Bone marrow (tissue), 2 donors: ENCODE measurements at regions not wholly inside any gene's neighbourhood (a gene's known extent, or its start where the extent isn't known, plus 50 kb on each side); places are given as distances from the start of the nearest gene placed in this dataset.
"Not testable (repeated sequence)": the region's sequence is repeated elsewhere in the genome, so short reads cannot be mapped to it uniquely, and the experiment has no call there.

Source experiments
- DNase-seq, 2 donors: peaks; one replicate each; lab custom pipeline; 2025; lab: John Stamatoyannopoulos, UW

DNA sequence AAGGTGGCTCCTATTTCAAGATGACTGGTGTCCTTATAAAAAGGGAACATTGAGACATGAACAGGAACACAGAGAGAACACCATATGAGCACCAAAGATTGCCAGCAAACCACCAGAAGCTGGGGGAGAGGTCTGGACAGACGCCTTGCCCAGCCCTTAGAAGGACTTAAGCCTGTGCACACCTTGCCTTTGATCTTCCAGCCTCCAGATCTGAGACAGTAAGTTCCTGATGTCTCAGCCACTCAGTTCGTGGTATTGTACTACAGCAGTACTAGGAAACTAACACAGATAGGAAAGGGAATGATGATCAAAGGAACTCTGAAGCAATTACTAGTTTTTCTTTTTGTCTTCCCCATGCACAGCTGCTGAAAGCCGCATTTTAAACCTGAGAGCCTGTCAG is 137.3 kb upstream of the FHL2 start:
- DNase-seq, result no peak

DNA sequence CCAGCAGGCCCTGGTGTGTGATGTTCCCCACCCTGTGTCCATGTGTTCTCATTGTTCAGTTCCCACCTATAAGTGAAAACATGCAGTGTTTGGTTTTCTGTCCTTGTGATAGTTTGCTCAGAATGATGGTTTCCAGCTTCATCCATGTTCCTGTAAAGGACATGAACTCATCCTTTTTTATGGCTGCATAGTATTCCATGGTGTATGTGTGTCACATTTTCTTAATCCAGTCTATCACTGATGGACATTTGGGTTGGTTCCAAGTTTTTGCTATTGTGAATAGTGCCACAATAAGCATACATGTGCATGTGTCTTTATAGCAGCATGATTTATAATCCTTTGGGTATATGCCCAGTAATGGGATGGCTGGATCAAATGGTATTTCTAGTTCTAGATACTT is 130.4 kb upstream of the FHL2 start:
- DNase-seq, result not testable (repeated sequence)

DNA sequence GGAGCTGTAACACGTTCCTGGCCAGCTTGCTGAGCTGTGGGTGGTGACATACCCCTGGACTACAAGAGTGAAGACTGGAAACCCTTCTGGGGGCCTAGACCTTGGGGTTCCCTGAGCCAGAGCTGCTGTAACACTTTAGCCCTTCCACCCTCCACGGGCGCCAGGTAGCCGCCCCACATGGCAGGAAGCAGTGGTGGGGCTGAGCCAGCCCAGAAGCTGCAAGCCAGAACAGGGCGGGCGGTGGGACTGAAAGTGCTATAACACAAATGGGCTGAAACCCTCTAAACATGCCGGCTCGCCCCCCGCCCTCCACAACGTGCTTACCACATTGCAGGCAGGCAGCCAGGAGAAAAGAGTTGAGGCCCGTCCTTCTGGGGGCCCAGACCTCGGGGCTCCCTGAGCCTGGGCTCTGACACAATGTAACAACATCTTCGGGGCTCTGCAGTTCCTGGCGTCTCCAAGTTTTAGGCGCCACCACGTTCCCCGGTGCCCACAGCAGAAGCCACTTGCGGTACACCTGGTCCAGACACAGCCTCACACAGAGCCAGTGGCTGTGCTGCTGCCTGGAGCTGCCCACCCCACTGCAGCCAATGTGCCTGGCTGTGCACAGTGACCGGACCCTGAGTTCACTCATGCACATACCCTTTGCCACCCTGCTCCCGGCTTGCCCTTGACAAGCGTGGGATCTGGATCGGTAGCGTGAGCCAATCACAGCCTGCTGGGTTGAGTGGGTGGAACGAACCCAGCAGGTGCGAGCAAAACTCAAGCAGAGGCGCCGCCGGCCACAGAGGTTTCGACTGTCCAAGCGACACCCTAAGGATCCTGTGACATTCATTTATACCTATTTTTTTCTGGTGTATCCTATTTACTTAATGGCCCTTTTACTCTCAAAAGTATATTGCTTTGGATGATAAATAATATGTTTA is 127.4 kb upstream of the FHL2 start:
- no peak for DNase-seq

DNA sequence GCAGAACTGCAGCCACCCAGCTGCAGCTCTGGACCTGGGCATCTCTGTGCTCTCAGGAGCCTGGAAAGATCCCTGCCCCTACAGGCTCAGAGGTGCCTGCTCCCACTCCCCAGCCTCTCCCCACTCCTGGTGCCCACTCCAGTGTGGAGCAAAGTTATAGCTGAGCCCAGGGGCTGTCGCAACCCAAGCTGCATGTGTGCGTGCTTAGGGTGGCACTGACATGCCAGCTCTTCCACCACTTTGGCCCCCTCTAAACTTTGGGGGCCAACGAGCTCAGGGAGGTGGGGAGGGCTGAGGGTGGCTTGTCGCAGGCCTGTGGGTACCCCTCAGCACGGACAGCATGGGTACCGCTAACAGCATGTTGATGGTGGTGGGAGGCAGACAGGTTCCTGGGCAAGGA is 126.3 kb upstream of the FHL2 start:
- DNase-seq, result no peak

GRCh38 chr2:105522645-105523044 is 123.8 kb upstream of the FHL2 start:
- no peak for DNase-seq

- DNase-seq, result no peak
Observed at GRCh38 chr2:105521616-105522015, 122.8 kb upstream of the FHL2 start.

GRCh38 chr2:105521176-105521575 is 122.3 kb upstream of the FHL2 start:
- DNase-seq, result no peak

GRCh38 chr2:105519516-105519915 is 120.7 kb upstream of the FHL2 start:
- DNase-seq, result no peak

GRCh38 chr2:105518897-105519296 is 120.0 kb upstream of the FHL2 start:
- DNase-seq, result no peak

GRCh38 chr2:105517814-105518705 is 119.2 kb upstream of the FHL2 start:
- no peak for DNase-seq

DNA sequence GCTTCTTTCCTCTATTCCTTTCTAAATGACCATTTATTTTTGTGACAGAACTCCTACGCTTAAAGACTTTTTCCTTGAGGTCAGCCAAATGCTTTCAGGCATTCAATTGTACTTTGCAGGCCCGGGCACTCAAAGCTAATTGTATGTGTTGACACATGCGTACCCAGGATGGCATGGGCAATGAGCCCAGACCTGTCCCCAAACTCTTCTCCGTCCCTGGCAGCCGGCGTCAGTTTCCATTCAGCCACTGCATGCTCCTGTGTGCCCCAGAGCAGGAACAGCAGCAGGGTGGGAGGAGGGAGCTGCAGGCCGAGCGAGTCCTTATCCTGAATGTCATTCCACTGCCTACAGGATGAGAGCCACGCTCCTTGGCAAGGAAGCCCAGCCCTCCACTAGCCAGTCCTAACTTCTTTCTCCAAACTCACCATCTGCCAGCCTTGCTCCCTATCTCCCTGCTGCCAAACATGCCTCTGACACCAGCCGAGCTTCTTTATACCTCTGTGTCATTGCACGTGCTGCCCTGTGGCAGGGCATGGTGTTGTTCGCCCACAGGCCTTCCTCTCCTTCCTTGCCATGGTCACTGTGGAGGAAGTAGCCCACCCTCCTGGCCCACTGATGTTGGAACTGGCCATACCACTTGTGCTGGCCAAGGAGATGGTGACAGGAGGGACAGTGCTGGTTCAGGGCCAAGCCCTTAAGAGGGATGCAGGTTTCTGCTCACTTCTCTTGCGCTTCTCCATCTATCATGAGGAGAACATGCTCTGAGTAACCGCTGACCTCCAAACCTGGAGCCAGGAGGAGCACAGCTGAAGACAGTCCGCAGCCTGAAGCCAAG is 116.9 kb upstream of the FHL2 start:
- DNase-seq, result no peak

DNA sequence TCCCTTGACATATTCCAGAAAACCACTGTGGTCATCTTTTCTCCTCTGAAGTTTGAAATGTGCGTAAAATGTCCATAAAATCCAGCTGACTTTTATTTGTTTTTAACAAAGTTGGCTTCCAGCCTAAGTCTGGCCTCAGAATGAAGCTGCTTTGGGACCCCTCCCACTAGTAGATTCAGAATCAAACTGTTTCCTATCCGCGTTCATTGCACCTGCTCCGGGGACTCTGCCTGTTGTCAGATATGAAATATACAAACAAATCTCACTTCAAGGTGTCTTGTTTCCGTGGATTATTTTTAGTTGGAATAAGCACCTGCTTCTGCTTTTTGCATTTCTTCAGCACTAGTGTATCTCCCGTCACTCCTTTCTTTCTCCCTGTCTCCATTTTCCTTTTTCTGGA is 115.7 kb upstream of the FHL2 start:
- DNase-seq, result no peak

GRCh38 chr2:105510761-105511528 is 112.1 kb upstream of the FHL2 start:
- DNase-seq, result no peak

- DNase-seq, result no peak
Observed at GRCh38 chr2:105509269-105510086, 110.6 kb upstream of the FHL2 start.

DNA sequence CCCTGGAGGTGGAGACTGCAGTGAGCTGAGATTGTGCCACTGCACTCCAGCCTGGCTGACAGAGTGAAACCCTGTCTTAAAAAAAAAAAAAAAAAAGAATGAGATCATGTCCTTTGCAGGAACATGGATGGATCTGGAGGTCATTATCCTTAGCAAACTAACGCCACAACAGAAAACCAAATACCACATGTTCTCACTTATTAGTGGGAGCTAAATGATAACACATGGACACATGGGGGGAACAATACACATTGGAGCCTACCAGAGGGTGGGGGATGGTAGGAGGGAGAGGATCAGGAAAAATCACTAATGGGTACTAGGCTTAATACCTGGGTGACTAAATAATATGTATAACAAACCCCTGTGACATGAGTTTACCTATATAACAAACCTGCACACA is 108.0 kb upstream of the FHL2 start:
- not testable (repeated sequence) for DNase-seq

DNA sequence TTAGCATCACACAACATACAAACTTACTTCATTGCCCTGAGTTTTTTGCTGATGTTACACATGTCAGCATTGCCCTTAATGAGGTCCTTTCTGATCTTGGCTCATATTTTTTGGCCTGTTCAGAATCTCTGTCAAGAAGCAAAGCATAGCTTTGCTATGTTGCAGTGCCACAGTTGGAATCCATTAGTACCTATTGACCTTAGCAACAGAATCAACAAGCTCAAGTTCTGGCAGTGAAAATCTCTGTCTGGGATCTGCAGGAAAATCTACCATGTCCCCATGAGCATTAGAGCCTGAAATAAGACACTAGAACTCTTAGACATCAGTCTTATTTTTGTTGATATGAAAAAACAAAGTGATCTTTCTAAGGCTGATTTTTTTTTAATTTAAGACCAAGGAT is 105.6 kb upstream of the FHL2 start:
- DNase-seq, result no peak

GRCh38 chr2:105502625-105503334 is 103.9 kb upstream of the FHL2 start:
- no peak for DNase-seq

DNA sequence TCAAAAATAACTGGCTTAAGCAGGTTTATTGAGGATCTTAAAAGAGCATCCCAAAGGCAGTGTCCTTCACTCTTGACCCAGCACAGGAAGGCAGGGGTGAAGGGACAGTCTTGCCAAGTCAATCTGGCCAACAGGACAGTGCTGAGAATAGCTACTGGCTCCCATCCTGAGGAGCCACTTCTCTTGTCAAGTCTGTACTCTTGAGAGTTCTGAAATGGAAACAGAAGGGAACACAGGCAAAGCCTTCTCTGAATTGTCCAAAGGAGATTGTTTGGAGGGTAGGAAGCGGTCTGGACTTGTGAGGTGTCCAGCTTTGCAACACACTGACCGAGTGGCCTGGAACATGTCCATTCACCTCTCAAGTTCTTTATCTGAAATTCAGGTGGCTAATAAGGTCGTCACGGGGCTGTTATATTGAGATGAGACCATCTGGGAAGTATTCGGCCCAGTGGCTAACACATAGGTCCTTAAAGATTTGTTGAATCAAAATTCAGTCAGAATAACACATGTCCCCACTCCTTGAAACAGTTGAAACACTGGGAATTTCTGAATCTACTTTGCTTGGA is 99.5 kb upstream of the FHL2 start:
- DNase-seq, result no peak

DNA sequence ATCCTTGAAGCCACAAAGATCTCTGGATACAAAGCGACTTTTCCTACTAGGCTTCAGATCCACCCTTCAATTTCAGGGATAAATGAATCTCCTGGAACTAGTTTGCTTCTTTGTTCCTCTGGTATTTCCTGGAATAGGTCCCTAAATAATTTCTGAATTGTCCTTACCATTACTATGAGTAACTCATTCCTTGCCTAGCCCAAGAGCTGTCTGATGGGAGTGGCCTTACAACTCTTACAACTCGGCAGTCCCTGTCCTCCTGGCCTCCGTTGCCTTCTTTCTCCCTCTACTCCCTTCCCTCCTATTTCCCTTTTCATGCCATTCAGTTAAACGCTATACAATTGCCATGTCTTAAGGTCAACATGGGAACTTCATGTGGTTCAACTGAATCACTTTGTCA is 98.2 kb upstream of the FHL2 start:
- DNase-seq, result no peak
